ENCODE measurements at regions not wholly inside any gene's neighbourhood (a gene's known extent, or its start where the extent isn't known, plus 50 kb on each side); places are given as distances from the start of the nearest gene placed in this dataset.
A peak's percentile ranks its signal among the peaks of the same experiment; 100 is the strongest.

GRCh38 chr17:72030067-72030899 is 90.5 kb upstream of the SOX9 start:
- H3K27me3 ChIP-seq = peaks cover 0 to 5% of the 10 kb centered on the region in 2 donors
- DNase-seq = peak in 1 of 2 donors; percentile 16
- H3K4me1 ChIP-seq = no peaks in the 10 kb centered on the region
- peak overlapping the region; percentile 13 to 15 for H3K4me3 ChIP-seq
- intact Hi-C loops (cut with DNase I; ENCODE audit: low total_unique reads) = no loop called here
- TF ChIP-seq, protein P1, sequence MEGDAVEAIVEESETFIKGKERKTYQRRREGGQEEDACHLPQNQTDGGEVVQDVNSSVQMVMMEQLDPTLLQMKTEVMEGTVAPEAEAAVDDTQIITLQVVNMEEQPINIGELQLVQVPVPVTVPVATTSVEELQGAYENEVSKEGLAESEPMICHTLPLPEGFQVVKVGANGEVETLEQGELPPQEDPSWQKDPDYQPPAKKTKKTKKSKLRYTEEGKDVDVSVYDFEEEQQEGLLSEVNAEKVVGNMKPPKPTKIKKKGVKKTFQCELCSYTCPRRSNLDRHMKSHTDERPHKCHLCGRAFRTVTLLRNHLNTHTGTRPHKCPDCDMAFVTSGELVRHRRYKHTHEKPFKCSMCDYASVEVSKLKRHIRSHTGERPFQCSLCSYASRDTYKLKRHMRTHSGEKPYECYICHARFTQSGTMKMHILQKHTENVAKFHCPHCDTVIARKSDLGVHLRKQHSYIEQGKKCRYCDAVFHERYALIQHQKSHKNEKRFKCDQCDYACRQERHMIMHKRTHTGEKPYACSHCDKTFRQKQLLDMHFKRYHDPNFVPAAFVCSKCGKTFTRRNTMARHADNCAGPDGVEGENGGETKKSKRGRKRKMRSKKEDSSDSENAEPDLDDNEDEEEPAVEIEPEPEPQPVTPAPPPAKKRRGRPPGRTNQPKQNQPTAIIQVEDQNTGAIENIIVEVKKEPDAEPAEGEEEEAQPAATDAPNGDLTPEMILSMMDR (IDR thresholded peaks at IDR 0.05) = peak in 1 of 4 experiments; percentile 10
- no peak for TF ChIP-seq POLR2A (IDR thresholded peaks at IDR 0.05)
- no peak overlapping the region for H3K27ac ChIP-seq
- H3K36me3 ChIP-seq = no peaks in the 10 kb centered on the region
- H3K9me3 ChIP-seq = no peaks in the 10 kb centered on the region

- Histone ChIP-seq H3K27ac (no peak overlapping the region), H3K4me3 (no peak overlapping the region), H3K4me1 (no peaks in the 10 kb centered on the region), H3K36me3 (no peaks in the 10 kb centered on the region), H3K27me3 (peaks cover 0 to 5% of the 10 kb centered on the region in 2 donors), H3K9me3 (no peaks in the 10 kb centered on the region)
- DNase-seq = no peak
- TF ChIP-seq, protein P1 (IDR thresholded peaks at IDR 0.05) = no peak
- TF ChIP-seq POLR2A (IDR thresholded peaks at IDR 0.05) = no peak
- intact Hi-C loops (cut with DNase I; ENCODE audit: low total_unique reads) = no loop called here
Observed at GRCh38 chr17:72031219-72031884, 89.5 kb upstream of the SOX9 start.

DNA sequence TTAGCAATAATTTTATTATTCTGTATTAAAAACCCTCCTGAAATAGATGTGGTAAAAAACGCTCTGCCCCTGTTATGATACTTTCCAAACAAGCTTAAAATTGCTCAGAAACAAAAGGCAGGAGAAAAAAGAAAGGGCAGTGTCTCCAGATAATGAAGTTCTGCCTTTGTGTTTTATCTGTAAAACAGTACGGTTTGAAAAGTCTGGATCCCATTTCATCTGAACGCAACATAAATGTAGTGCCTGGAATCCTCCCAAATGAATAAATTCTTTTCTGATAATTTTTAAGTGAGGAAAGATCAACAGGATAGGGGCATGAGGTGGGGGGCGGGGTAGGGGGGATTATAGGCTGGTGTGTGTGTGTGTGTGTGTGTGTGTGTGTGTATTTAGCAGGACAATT is 87.5 kb upstream of the SOX9 start:
- no peak for TF ChIP-seq POLR2A (IDR thresholded peaks at IDR 0.05)
- TF ChIP-seq, protein P1 (IDR thresholded peaks at IDR 0.05) = no peak
- intact Hi-C loops (cut with DNase I; ENCODE audit: low total_unique reads) = no loop called here
- H3K27ac ChIP-seq = no peak overlapping the region

GRCh38 chr17:72034000-72034399 is 86.8 kb upstream of the SOX9 start:
- Histone ChIP-seq H3K27me3 (peaks cover 0 to 5% of the 10 kb centered on the region in 2 donors), H3K4me3 (no peak overlapping the region), H3K27ac (no peak overlapping the region), H3K4me1 (no peaks in the 10 kb centered on the region), H3K36me3 (no peaks in the 10 kb centered on the region), H3K9me3 (no peaks in the 10 kb centered on the region)
- TF ChIP-seq, protein P1 (IDR thresholded peaks at IDR 0.05) = no peak
- no peak for DNase-seq
- intact Hi-C loops (cut with DNase I; ENCODE audit: low total_unique reads) = no loop called here

More for the DNA sequence above, 87.5 kb upstream of the SOX9 start:
- H3K4me3 ChIP-seq = no peak overlapping the region
- no peaks in the 10 kb centered on the region for H3K4me1 ChIP-seq
- DNase-seq = no peak
- H3K27me3 ChIP-seq = peaks cover 0 to 5% of the 10 kb centered on the region in 2 donors
- no peaks in the 10 kb centered on the region for H3K36me3 ChIP-seq
- H3K9me3 ChIP-seq = no peaks in the 10 kb centered on the region

GRCh38 chr17:72038427-72038826 is 82.4 kb upstream of the SOX9 start:
- Histone ChIP-seq H3K36me3 (no peaks in the 10 kb centered on the region), H3K4me3 (no peak overlapping the region), H3K9me3 (no peaks in the 10 kb centered on the region), H3K27ac (no peak overlapping the region), H3K27me3 (no peaks in the 10 kb centered on the region), H3K4me1 (no peaks in the 10 kb centered on the region)
- TF ChIP-seq, protein P1 (IDR thresholded peaks at IDR 0.05) = no peak
- TF ChIP-seq POLR2A (IDR thresholded peaks at IDR 0.05) = no peak
- intact Hi-C loops (cut with DNase I; ENCODE audit: low total_unique reads) = no loop called here
- DNase-seq = no peak

Measured in uterus (tissue), 3 donors.